Common myeloid progenitor, CD34-positive (primary cell): ENCODE measurements at regions not wholly inside any gene's neighbourhood (a gene's known extent, or its start where the extent isn't known, plus 50 kb on each side); places are given as distances from the start of the nearest gene placed in this dataset.
A peak's percentile ranks its signal among the peaks of the same experiment; 100 is the strongest.

Experiments
- CTCF ChIA-PET: fragments of 350-600 bp; sonication (Branson Sonifier 250); formaldehyde crosslinking; loops from one replicate; lab custom pipeline; 2021; ENCODE audit warnings: antibody characterized with exemption; lab: Charles Lee
- POLR2A ChIA-PET: fragments of 350-600 bp; sonication (Branson Sonifier 250); formaldehyde crosslinking; loops from one replicate; lab custom pipeline; 2021; ENCODE audit warnings: antibody characterized with exemption; lab: Charles Lee
- DNase-seq, 3 donors: peaks; one replicate each; pipeline versions ENCODE4 v3.0.0 to v3.0.0-alpha.2; 2013
- H3K27ac ChIP-seq, 2 experiments: 1 replicate in 1 of 2; 2 replicates in 1 of 2; pipeline ENCODE4 v1.7.0; 2013; ENCODE audit warnings: inconsistent platforms in 2 of 2, low read length in 2 of 2, mild to moderate bottlenecking in 2 of 2, low read depth in 1 of 2, moderate library complexity in 1 of 2; ENCODE audit not compliant: severe bottlenecking in 2 of 2, insufficient read depth in 1 of 2, poor library complexity in 1 of 2
- H3K27me3 ChIP-seq, 5 experiments: replicated peaks in 2 of 5; 1 replicate in 3 of 5; 2 replicates in 2 of 5; pipeline versions ENCODE4 v1.6.1 to v1.7.0; 2013; ENCODE audit warnings: low read length in 4 of 5, mild to moderate bottlenecking in 2 of 5, moderate library complexity in 2 of 5, inconsistent platforms in 1 of 5; ENCODE audit not compliant: insufficient read depth in 5 of 5, control insufficient read depth in 4 of 5
- H3K36me3 ChIP-seq, 4 experiments: 1 replicate in 2 of 4; 2 replicates in 2 of 4; pipeline versions ENCODE4 v1.6.1 to v1.7.0; 2013; ENCODE audit warnings: low read length in 3 of 4, control low read depth in 1 of 4, mild to moderate bottlenecking in 1 of 4; ENCODE audit not compliant: control insufficient read depth in 4 of 4, insufficient read depth in 4 of 4
- H3K4me1 ChIP-seq, 4 experiments: 1 replicate in 3 of 4; 2 replicates in 1 of 4; pipeline versions ENCODE4 v1.6.1 to v1.7.1; 2013; ENCODE audit warnings: low read length in 3 of 4, mild to moderate bottlenecking in 3 of 4, control low read depth in 1 of 4, inconsistent platforms in 1 of 4, moderate library complexity in 1 of 4; ENCODE audit not compliant: control insufficient read depth in 4 of 4, insufficient read depth in 4 of 4; ENCODE audit errors: control extremely low read depth in 1 of 4
- H3K4me3 ChIP-seq, 7 experiments: 1 replicate in 4 of 7; 2 replicates in 3 of 7; pipeline versions ENCODE4 v1.5.1 to v1.7.0; 2013; ENCODE audit warnings: mild to moderate bottlenecking in 7 of 7, low read length in 6 of 7, moderate library complexity in 6 of 7, inconsistent platforms in 2 of 7, low read depth in 2 of 7, control low read depth in 1 of 7; ENCODE audit not compliant: insufficient read depth in 4 of 7, control insufficient read depth in 1 of 7; ENCODE audit errors: extremely low read depth in 1 of 7
- H3K9me3 ChIP-seq, 5 experiments: 1 replicate in 4 of 5; 2 replicates in 1 of 5; pipeline versions ENCODE4 v1.6.1 to v1.7.1; 2013; ENCODE audit warnings: low read length in 4 of 5, mild to moderate bottlenecking in 2 of 5, inconsistent platforms in 1 of 5, low read depth in 1 of 5, moderate library complexity in 1 of 5; ENCODE audit not compliant: control insufficient read depth in 4 of 5, insufficient read depth in 2 of 5; ENCODE audit errors: control extremely low read depth in 1 of 5
- WGBS: methylation state at CpG from one replicate; pipeline ENCODE4 v1.1.5; 2013; ENCODE audit not compliant: insufficient coverage; 5-methylcytosine and 5-hydroxymethylcytosine counted together

DNA sequence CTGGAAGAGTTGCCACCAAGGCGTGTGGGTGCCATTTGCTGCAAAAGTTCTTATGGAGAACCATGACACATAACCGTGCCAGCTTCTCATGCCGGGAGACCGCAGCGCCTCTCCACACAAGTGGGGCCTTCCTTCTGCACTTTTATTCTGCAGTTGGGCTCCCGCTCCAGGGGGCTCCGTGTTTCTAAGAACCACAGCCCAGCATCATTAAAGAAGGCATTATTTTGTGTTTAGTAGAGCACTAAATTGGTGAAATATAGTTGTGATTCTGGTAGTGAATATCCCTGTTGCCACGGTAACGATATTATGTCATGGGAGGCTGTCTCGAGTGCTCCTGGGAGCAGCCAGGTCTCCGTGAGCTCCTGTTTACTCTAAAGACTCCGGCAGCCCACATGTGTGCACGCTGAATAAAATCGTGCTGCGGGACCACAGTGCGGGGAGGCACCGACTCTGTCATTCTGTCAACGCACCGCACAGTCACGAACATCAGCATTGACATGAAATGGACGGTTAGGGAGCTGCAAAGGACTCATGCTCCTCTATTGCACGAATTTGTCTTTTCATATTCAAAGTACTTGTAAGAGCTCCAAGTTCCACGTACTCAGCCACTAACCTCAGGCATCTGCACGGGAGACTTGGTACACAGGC, 68.8 kb upstream of the PITRM1 start:
- Histone ChIP-seq H3K9me3 (no peaks in the 10 kb centered on the region), H3K4me1 (peaks cover 0 to 10% (median 4%) of the 10 kb centered on the region in 4 experiments), H3K4me3 (no peak overlapping the region), H3K27ac (no peak overlapping the region), H3K36me3 (no peaks in the 10 kb centered on the region), H3K27me3 (peaks cover 0 to 10% (median 0%) of the 10 kb centered on the region in 5 experiments)
- CTCF ChIA-PET, result interaction anchor here (0.8 to 2.9 kb wide), 4 partner anchors 9 to 1522 kb away, joined by 3 to 11 read pairs (median 4); no protein-coding TSS in a partner anchor
- DNase-seq, result no peak
- WGBS, result 93% methylated on average over 24 of the region's 24 CpGs
- POLR2A ChIA-PET, result no interaction called here

DNA sequence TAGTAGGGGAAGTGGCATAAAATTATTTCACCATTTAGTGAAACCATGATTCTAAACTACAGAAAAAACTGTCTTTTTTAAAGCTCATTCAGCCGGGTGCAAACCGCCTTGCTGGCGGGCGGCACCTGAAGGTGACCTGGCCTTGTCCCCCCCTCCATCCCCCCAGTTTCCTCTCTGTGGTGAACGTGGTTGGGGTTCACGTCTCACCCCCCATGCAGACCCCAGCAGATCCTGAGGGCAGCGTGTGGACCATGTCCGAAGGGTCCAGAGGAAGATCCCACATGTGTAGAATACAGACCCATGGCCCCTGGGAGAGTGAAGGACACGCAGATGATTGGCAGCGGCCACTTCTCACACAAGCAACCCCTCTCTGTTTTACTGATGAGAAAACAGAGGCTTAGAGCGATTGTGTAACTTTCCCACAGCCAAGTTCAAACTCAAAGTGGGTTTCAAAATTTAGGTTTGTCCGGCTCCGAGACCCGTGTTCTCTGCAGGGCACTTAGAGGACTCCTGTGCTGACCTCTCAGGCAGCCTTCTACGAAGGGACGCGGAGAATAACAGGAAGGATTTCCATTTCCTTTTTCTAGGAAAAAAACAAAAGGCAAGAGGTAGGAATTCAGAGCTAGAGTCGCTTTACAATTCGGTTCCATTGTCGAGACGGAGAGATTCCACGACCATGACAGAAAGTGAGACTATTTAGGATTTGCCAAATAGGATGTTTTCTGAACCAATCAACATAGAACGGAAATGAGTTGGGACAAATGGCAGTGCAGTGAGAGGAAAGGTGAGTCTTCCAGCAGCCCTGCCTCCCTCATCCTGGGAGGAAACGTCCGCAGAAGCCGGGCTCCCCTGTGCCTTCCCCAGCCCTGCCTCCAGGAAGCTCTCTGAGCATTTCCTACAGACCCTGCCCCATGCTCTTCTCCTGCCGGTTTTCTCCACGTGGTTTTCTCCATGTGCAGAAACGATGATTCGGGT, 67.6 kb upstream of the PITRM1 start:
- WGBS, result 55% methylated on average over 24 of the region's 30 CpGs
- H3K27me3 ChIP-seq, result peaks cover 0 to 10% (median 0%) of the 10 kb centered on the region in 5 experiments
- H3K27ac ChIP-seq, result no peak overlapping the region
- H3K4me3 ChIP-seq, result peak overlapping the region in 2 of 7 experiments; percentile 16 to 56
- peaks cover 0 to 10% (median 4%) of the 10 kb centered on the region in 4 experiments for H3K4me1 ChIP-seq
- no peak for DNase-seq
- ChIA-PET CTCF (interaction anchor here (0.8 to 2.9 kb wide), 3 partner anchors 1418 to 1526 kb away, joined by 3 to 11 read pairs (median 4); no protein-coding TSS in a partner anchor), POLR2A (no interaction called here)
- H3K9me3 ChIP-seq, result no peaks in the 10 kb centered on the region
- no peaks in the 10 kb centered on the region for H3K36me3 ChIP-seq

DNA sequence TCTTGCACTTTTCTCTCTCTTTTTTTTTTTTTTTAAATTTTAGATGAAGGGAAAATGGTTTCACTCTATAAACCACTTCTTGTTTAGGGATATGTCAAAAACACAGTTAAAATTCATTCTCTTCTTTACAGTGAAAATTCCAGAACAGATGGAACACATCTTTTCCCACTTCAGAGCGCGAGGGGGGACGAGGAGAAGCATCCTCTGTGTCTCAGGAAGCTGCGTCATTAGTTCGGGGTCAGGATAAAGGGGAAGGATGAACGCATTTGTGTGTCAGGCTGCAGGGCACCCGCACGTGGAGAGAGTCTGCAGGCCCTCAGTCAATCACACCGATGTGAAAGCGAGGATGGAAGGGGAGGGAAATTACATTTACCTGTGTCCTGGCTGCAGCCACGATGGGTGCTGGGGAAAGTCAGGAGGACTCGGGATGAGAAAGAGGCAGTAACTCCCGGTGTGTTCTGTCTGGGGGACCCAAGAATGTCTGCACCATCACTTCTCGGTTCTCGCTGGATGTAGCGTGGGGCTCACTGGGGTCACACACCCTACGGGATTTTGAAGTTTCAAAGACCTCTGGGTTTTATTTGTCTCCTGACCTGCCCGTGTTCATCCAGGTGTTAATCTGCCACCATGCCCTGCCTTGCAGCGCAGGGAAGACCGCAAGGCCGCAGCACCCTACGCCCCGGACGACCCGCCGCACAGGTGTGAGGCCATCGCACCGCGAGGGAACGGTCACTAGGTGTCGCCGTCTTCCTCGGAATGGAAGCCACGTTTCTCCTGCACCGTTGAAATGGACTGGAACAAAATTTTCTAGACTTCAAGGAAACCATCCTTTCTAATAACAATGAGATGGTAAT, 66.7 kb upstream of the PITRM1 start:
- CTCF ChIA-PET, result interaction anchor here (0.7 to 2.9 kb wide), 5 partner anchors 16 to 1528 kb away, joined by 3 to 11 read pairs (median 4); no protein-coding TSS in a partner anchor
- Histone ChIP-seq H3K27me3 (peaks cover 0 to 10% (median 0%) of the 10 kb centered on the region in 5 experiments), H3K9me3 (no peaks in the 10 kb centered on the region), H3K27ac (no peak overlapping the region), H3K4me3 (peak overlapping the region in 1 of 7 experiments; percentile 56), H3K4me1 (peaks cover 0 to 10% (median 4%) of the 10 kb centered on the region in 4 experiments), H3K36me3 (no peaks in the 10 kb centered on the region)
- peak; percentile 56 to 78 (median 72) for DNase-seq
- POLR2A ChIA-PET, result no interaction called here
- WGBS, result 39% methylated on average over 27 of the region's 35 CpGs

DNA sequence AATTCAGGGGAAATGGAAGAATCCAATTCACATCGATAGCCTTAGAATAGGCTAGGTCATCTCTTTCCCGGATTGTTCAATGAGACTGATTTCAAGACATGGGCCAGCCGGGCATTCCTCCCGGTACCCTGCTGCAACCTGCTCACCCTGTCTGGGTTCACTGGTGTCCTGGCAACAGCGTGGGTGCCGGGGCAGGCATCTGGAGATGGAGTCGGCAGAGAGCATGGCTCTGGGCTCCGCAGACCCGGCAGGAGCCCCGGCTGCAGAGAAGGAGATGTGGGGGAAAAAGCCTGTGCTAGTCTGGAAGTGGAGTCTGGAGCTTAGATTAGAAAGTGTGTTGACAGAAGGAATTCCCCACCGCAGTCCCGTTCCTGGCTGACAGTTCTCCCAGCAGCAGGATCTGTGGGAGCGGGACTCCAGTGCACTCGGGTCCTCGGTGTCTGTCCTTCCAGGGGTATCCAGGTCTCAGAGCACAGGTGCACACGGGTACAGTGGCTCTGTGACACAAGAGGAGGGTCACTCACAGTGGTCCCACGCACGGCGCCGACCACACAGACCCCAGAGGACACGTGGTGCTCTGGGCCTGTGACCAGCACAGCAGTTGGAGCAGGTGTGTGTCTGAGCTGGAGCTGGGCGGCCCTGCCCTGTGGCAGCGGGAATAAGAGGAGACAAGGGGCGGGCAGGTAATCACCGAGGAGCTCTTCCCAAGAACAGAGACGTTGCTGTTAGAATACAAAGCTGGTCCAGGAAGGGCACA, 65.7 kb upstream of the PITRM1 start:
- ChIA-PET POLR2A (no interaction called here), CTCF (interaction anchor here (0.7 to 2.9 kb wide), 7 partner anchors 15 to 1529 kb away, joined by 3 to 11 read pairs (median 4); no protein-coding TSS in a partner anchor)
- peaks cover 0 to 10% (median 0%) of the 10 kb centered on the region in 5 experiments for H3K27me3 ChIP-seq
- no peak overlapping the region for H3K4me3 ChIP-seq
- no peaks in the 10 kb centered on the region for H3K9me3 ChIP-seq
- WGBS, result 86% methylated on average over 26 of the region's 26 CpGs
- no peak overlapping the region for H3K27ac ChIP-seq
- no peaks in the 10 kb centered on the region for H3K36me3 ChIP-seq
- DNase-seq, result no peak
- H3K4me1 ChIP-seq, result peaks cover 0 to 10% (median 4%) of the 10 kb centered on the region in 4 experiments

DNA sequence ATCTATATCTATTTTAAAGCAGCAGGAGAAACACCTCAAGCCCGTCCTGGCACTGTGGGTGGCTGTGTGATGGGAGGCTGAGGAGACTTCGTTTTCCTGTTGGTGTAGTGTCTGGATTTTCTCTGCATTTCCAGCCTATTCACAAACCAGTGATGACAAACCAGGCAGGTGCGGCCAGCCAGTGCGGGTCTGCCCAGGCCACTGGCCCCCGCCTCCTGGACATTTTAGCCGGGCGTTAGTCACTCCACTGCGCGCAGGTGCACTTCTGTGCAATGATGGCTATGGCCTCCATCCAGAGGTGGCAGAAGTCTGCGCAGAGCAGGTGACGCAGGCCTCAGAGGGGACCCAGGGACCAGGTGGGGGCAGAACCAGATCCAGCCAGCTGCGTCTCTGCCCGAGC, 64.9 kb upstream of the PITRM1 start:
- Histone ChIP-seq H3K36me3 (no peaks in the 10 kb centered on the region), H3K4me3 (no peak overlapping the region), H3K27ac (no peak overlapping the region), H3K27me3 (peaks cover 0 to 10% (median 0%) of the 10 kb centered on the region in 5 experiments), H3K4me1 (peaks cover 0 to 10% (median 4%) of the 10 kb centered on the region in 4 experiments), H3K9me3 (no peaks in the 10 kb centered on the region)
- WGBS, result 95% methylated on average over 11 of the region's 13 CpGs
- no peak for DNase-seq
- ChIA-PET POLR2A (no interaction called here), CTCF (interaction anchor here (0.8 to 2.3 kb wide), 3 partner anchors 40 to 1529 kb away, joined by 3 to 6 read pairs (median 5); no protein-coding TSS in a partner anchor)
